Activated naive CD4-positive, alpha-beta T cell treated with anti-CD3 and anti-CD28 coated beads, Interleukin-2, amount 50 U/mL, for 24 hours (primary cell): ENCODE measurements at regions not wholly inside any gene's neighbourhood (a gene's known extent, or its start where the extent isn't known, plus 50 kb on each side); places are given as distances from the start of the nearest gene placed in this dataset.

Source experiments
- H3K27ac Mint-ChIP-seq: one replicate; pipeline ENCODE4 v1.8.0; 2021; ENCODE audit warnings: mild to moderate bottlenecking, mixed read lengths
- H3K27me3 Mint-ChIP-seq: one replicate; pipeline ENCODE4 v1.8.0; 2021; ENCODE audit warnings: mixed read lengths
- H3K36me3 Mint-ChIP-seq: one replicate; pipeline ENCODE4 v1.8.0; 2021; ENCODE audit warnings: mixed read lengths
- H3K4me1 Mint-ChIP-seq: one replicate; pipeline ENCODE4 v1.8.0; 2021; ENCODE audit warnings: mixed read lengths
- H3K4me3 Mint-ChIP-seq: one replicate; pipeline ENCODE4 v1.8.0; 2021; ENCODE audit warnings: mild to moderate bottlenecking, mixed read lengths
- H3K9me3 Mint-ChIP-seq: one replicate; pipeline ENCODE4 v1.8.0; 2021; ENCODE audit warnings: mixed read lengths

- H3K27ac Mint-ChIP-seq: no peak overlapping the region
- H3K36me3 Mint-ChIP-seq: no peaks in the 10 kb centered on the region
- no peaks in the 10 kb centered on the region for H3K27me3 Mint-ChIP-seq
- H3K4me1 Mint-ChIP-seq: no peaks in the 10 kb centered on the region
- H3K4me3 Mint-ChIP-seq: no peak overlapping the region
- peaks cover 15% of the 10 kb centered on the region for H3K9me3 Mint-ChIP-seq
Measured at GRCh38 chr1:163813251-163813650, 491.5 kb downstream of the NUF2 start.

- Mint-ChIP-seq H3K27me3 (no peaks in the 10 kb centered on the region), H3K36me3 (no peaks in the 10 kb centered on the region), H3K27ac (no peak overlapping the region), H3K4me3 (no peak overlapping the region), H3K4me1 (no peaks in the 10 kb centered on the region), H3K9me3 (no peaks in the 10 kb centered on the region)
Measured at GRCh38 chr1:163820226-163820625, 498.5 kb downstream of the NUF2 start.

- H3K9me3 Mint-ChIP-seq: no peaks in the 10 kb centered on the region
- H3K27ac Mint-ChIP-seq: no peak overlapping the region
- H3K27me3 Mint-ChIP-seq: no peaks in the 10 kb centered on the region
- H3K36me3 Mint-ChIP-seq: no peaks in the 10 kb centered on the region
- no peak overlapping the region for H3K4me3 Mint-ChIP-seq
- H3K4me1 Mint-ChIP-seq: no peaks in the 10 kb centered on the region
Measured at GRCh38 chr1:163820766-163821165, 499.0 kb downstream of the NUF2 start.

GRCh38 chr1:163821679-163822078, 499.9 kb downstream of the NUF2 start:
- no peaks in the 10 kb centered on the region for H3K36me3 Mint-ChIP-seq
- H3K9me3 Mint-ChIP-seq: no peaks in the 10 kb centered on the region
- H3K4me3 Mint-ChIP-seq: no peak overlapping the region
- H3K27me3 Mint-ChIP-seq: no peaks in the 10 kb centered on the region
- H3K27ac Mint-ChIP-seq: no peak overlapping the region
- H3K4me1 Mint-ChIP-seq: no peaks in the 10 kb centered on the region

GRCh38 chr1:163823017-163823416, 501.3 kb downstream of the NUF2 start:
- Mint-ChIP-seq H3K4me3 (no peak overlapping the region), H3K27me3 (no peaks in the 10 kb centered on the region), H3K27ac (no peak overlapping the region), H3K9me3 (no peaks in the 10 kb centered on the region), H3K4me1 (no peaks in the 10 kb centered on the region), H3K36me3 (no peaks in the 10 kb centered on the region)

- no peaks in the 10 kb centered on the region for H3K27me3 Mint-ChIP-seq
- no peaks in the 10 kb centered on the region for H3K36me3 Mint-ChIP-seq
- no peak overlapping the region for H3K4me3 Mint-ChIP-seq
- no peaks in the 10 kb centered on the region for H3K9me3 Mint-ChIP-seq
- no peak overlapping the region for H3K27ac Mint-ChIP-seq
- no peaks in the 10 kb centered on the region for H3K4me1 Mint-ChIP-seq
Measured at GRCh38 chr1:163824006-163824405, 502.3 kb downstream of the NUF2 start.

DNA sequence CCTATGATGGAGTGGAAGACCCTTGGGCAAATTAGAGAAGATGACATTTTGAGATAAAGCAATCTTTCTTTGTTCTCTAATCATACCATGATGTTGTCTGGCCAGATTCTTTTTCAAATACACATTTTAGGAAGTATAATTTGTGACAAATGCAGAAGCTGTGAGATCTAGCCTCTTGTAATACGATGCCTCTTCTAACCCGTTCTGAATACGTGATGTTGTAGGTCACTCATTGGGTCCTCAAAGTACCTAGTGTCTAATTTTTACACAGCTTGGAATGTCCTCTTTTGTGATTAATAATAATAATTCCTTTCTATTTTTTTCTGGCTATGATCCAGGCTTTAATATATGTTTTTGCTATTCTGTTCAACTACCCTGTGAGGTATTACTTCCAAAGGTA, 502.7 kb downstream of the NUF2 start:
- Mint-ChIP-seq H3K27ac (no peak overlapping the region), H3K4me3 (no peak overlapping the region), H3K36me3 (no peaks in the 10 kb centered on the region), H3K4me1 (no peaks in the 10 kb centered on the region), H3K27me3 (no peaks in the 10 kb centered on the region), H3K9me3 (no peaks in the 10 kb centered on the region)

DNA sequence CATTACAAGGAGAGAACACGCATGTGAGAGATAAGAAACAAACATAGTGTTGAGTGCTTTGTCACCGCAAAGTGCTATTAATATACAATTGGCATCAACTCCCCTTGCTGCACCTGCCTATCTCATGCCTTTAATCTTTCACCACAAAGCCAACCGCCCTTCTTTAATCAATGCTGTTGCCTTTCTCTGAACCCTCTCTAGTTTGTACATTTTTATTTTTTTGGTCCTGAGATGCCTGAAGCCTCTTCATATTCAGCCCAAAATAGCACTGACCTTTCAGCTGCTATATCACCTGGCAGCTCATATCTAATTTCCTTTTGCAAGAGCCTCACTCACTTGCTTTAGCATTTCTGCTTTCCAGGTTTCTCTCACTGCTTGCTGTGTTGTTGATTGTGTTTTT, 504.7 kb downstream of the NUF2 start:
- no peaks in the 10 kb centered on the region for H3K27me3 Mint-ChIP-seq
- no peak overlapping the region for H3K4me3 Mint-ChIP-seq
- H3K36me3 Mint-ChIP-seq: no peaks in the 10 kb centered on the region

DNA sequence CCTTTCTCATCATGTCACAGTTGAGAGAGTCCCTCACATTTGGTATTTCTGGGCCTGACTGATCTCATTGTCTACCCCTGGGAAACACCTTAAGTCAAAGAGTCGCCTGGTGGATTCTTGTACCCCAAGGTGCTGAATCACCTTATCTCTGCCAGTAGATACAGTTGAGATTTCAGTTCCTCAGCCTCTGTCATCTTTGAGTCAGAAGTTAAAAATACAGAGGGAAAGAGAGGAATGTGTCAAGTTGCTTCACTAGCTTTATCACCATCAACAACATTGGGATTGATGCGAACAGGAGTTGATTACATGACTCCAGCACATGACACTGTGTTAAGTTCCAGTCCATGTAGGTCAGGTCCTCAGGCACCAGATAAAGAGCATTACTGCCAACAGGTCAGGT, 513.0 kb downstream of the NUF2 start:
- no peak overlapping the region for H3K4me3 Mint-ChIP-seq

More for the DNA sequence above, 504.7 kb downstream of the NUF2 start:
- no peaks in the 10 kb centered on the region for H3K4me1 Mint-ChIP-seq
- no peaks in the 10 kb centered on the region for H3K9me3 Mint-ChIP-seq
- no peak overlapping the region for H3K27ac Mint-ChIP-seq

GRCh38 chr1:163836481-163836880, 514.7 kb downstream of the NUF2 start:
- Mint-ChIP-seq H3K27me3 (no peaks in the 10 kb centered on the region), H3K4me3 (no peak overlapping the region), H3K36me3 (no peaks in the 10 kb centered on the region), H3K4me1 (no peaks in the 10 kb centered on the region), H3K9me3 (peaks cover 11% of the 10 kb centered on the region), H3K27ac (no peak overlapping the region)

More for the DNA sequence above, 513.0 kb downstream of the NUF2 start:
- Mint-ChIP-seq H3K9me3 (peaks cover 11% of the 10 kb centered on the region), H3K27me3 (no peaks in the 10 kb centered on the region), H3K27ac (no peak overlapping the region), H3K36me3 (no peaks in the 10 kb centered on the region), H3K4me1 (no peaks in the 10 kb centered on the region)

DNA sequence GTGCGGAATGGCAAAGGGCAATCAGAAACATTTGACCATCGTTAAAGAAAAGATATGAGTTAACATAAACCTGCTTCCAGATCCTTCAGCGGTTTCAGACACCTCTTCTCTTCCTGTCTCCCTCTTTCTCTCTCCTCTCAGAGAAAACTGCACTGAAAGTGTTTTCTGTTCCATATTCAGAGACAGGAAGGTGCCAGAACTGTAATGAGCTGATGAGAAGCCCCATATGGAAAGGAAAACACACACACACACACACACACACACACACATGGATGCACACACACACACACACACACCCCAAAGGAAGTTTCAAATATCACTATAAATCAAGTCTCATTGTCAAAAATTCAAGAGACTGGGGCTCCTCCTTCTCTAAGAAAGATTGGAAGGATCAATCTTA, 515.5 kb downstream of the NUF2 start:
- Mint-ChIP-seq H3K27ac (no peak overlapping the region), H3K4me3 (no peak overlapping the region), H3K36me3 (no peaks in the 10 kb centered on the region), H3K4me1 (no peaks in the 10 kb centered on the region), H3K27me3 (no peaks in the 10 kb centered on the region), H3K9me3 (peaks cover 11% of the 10 kb centered on the region)

DNA sequence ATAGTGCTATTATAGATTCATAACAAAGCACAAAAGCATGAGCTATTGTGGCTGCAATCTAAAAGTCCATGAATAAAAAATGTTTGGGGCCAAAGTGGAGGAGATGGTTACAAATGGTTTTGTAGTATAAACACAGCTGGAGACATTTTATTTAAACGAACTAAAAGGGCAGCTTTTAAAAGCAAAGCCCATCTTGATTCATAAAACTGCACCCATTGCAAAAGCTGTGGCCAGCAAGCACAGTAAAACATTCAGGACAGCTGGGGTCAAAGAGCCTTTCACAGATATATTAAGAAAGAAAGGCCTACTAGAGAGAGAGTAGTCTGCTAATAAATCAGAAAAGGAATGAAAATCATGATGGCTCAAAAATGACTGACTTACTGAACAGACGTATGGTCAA, 520.8 kb downstream of the NUF2 start:
- H3K4me3 Mint-ChIP-seq: no peak overlapping the region
- H3K9me3 Mint-ChIP-seq: peaks cover 6% of the 10 kb centered on the region
- no peak overlapping the region for H3K27ac Mint-ChIP-seq
- H3K27me3 Mint-ChIP-seq: no peaks in the 10 kb centered on the region
- no peaks in the 10 kb centered on the region for H3K4me1 Mint-ChIP-seq
- no peaks in the 10 kb centered on the region for H3K36me3 Mint-ChIP-seq

DNA sequence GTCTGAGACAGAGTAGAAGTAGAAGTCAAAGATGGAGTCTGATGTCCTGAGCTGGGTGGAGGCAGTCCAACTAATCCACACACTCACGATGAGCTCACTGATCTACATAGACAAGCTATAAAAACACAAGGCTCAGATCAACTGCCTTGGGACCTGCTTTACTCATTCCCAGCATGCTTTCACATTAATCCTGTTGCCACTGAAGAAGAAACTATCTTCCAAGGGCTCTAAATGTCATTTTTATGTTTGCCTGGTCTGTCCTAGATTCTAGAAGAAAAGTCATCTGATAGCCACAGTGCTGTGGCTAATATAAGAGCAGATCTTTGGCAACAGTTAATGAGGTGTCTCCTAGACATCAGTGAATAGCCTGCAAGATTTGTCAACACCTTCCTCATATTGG, 522.7 kb downstream of the NUF2 start:
- Mint-ChIP-seq H3K9me3 (peaks cover 6% of the 10 kb centered on the region), H3K4me3 (no peak overlapping the region), H3K27ac (no peak overlapping the region), H3K36me3 (no peaks in the 10 kb centered on the region), H3K27me3 (no peaks in the 10 kb centered on the region), H3K4me1 (no peaks in the 10 kb centered on the region)

DNA sequence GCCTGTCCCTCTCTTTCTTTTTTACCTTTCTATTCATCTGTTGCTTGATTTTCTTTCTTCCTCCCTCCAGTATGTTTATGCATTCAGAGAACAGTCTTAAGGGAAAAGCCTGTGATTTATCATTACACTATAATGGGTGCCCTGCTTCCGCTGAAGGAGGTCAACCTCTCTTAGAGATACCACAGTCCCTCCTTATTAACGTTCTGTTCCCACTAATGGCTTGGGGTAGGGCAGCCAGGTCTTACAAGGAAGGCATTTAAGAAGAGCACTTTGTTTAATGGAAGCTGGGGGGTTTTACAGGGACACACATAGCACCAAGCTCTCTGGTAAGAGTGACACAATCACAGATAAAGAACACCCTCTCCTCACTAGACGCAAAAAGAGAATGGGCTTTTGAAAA, 523.5 kb downstream of the NUF2 start:
- H3K4me3 Mint-ChIP-seq: no peak overlapping the region
- no peak overlapping the region for H3K27ac Mint-ChIP-seq
- no peaks in the 10 kb centered on the region for H3K4me1 Mint-ChIP-seq

GRCh38 chr1:163863731-163864130, 542.0 kb downstream of the NUF2 start:
- H3K4me1 Mint-ChIP-seq: no peaks in the 10 kb centered on the region
- peaks cover 22% of the 10 kb centered on the region for H3K9me3 Mint-ChIP-seq

More for the DNA sequence above, 523.5 kb downstream of the NUF2 start:
- Mint-ChIP-seq H3K36me3 (no peaks in the 10 kb centered on the region), H3K27me3 (no peaks in the 10 kb centered on the region), H3K9me3 (peaks cover 6% of the 10 kb centered on the region)

DNA sequence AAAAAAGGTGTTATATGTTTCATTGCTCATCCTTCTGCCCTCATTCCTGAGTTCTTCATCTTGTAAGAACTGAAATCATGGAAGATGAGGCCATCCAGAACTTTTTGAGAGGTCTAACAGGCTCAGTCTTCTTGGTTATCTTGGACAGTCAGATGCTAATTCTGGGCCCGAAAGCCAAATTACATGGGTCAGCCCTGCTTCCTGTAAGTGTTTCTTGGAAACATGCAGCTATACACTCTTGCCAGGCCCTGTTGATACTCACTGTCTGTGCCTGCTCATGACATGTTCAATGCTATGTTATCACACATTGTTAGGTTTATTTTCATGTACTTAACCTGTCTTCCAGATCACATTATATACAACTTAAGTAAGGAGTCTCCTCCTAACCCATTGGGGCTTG, 542.5 kb downstream of the NUF2 start:
- Mint-ChIP-seq H3K4me3 (no peak overlapping the region), H3K4me1 (no peaks in the 10 kb centered on the region), H3K9me3 (peaks cover 23% of the 10 kb centered on the region), H3K27me3 (no peaks in the 10 kb centered on the region), H3K27ac (no peak overlapping the region), H3K36me3 (no peaks in the 10 kb centered on the region)

More at GRCh38 chr1:163863731-163864130, 542.0 kb downstream of the NUF2 start:
- Mint-ChIP-seq H3K36me3 (no peaks in the 10 kb centered on the region), H3K27ac (no peak overlapping the region), H3K27me3 (no peaks in the 10 kb centered on the region), H3K4me3 (no peak overlapping the region)

- Mint-ChIP-seq H3K36me3 (no peaks in the 10 kb centered on the region), H3K4me3 (no peak overlapping the region), H3K27ac (no peak overlapping the region), H3K9me3 (peaks cover 23% of the 10 kb centered on the region), H3K4me1 (no peaks in the 10 kb centered on the region), H3K27me3 (no peaks in the 10 kb centered on the region)
Measured at GRCh38 chr1:163866564-163866963, 544.8 kb downstream of the NUF2 start.
